Ovary (tissue), 7 donors: ENCODE measurements at regions not wholly inside any gene's neighbourhood (a gene's known extent, or its start where the extent isn't known, plus 50 kb on each side); places are given as distances from the start of the nearest gene placed in this dataset.

Experiments
- DNase-seq, 5 donors: peaks; one replicate each; pipeline ENCODE4 v3.0.0-alpha.2; 2019 to 2020
- H3K27ac ChIP-seq, 2 donors: fragments of 200-600 bp; one replicate each; pipeline versions ENCODE4 v1.5.1 to v1.8.0; 2019 to 2022
- H3K27me3 ChIP-seq: fragments of 200-600 bp; one replicate; pipeline ENCODE4 v1.8.0; 2022
- H3K36me3 ChIP-seq: fragments of 200-600 bp; sonication (generic); one replicate; pipeline ENCODE4 v1.5.1; 2019
- H3K4me1 ChIP-seq: one replicate; pipeline ENCODE4 v1.8.1; 2013; ENCODE audit warnings: mild to moderate bottlenecking, moderate library complexity; ENCODE audit not compliant: insufficient read depth
- H3K4me3 ChIP-seq: fragments of 200-600 bp; sonication (generic); one replicate; pipeline ENCODE4 v1.5.1; 2017
- H3K9me3 ChIP-seq, 2 donors: fragments of 200-600 bp in 1 of 2; sonication (generic) in 1 of 2; one replicate each; pipeline versions ENCODE4 v1.5.1 to v1.8.1; 2013 to 2019; ENCODE audit warnings: mild to moderate bottlenecking in 1 of 2, moderate library complexity in 1 of 2
- EP300 ChIP-seq: sonication (generic); formaldehyde crosslinking; IDR thresholded peaks from one replicate; pipeline ENCODE4 v1.6.1; 2017; ENCODE audit warnings: antibody characterized with exemption
- POLR2A ChIP-seq: fragments of 450-650 bp; IDR thresholded peaks from one replicate; pipeline ENCODE4 v1.6.1; 2017; ENCODE audit warnings: antibody characterized with exemption, mild to moderate bottlenecking, moderate library complexity
- WGBS, 3 donors: extraction: QIAGEN DNeasy Blood & Tissue Kit in 1 of 3; methylation state at CpG; one replicate each; pipeline versions ENCODE4 v1.1.5 to v1.1.7; 2013 to 2017; 5-methylcytosine and 5-hydroxymethylcytosine counted together
- intact Hi-C, 4 donors: fragments of 100-400 bp; cut with DNase I; formaldehyde crosslinking; loops; one replicate each; pipeline versions ENCODE4 v1.11.0 to v1.15.1; 2022 to 2023
- TF ChIP-seq, protein P1 (sequence below), 3 donors: fragments of 450-650 bp in 2 of 3; fragments of 200-600 bp in 1 of 3; IDR thresholded peaks; one replicate each; pipeline versions ENCODE4 v1.5.1 to v1.8.0; 2016 to 2022; ENCODE audit warnings: antibody characterized with exemption in 3 of 3, mild to moderate bottlenecking in 1 of 3
- donor health status: DM: no; HTN: no; CAD: no; lungs with moderate emphysema.
- donor health status: DM: no; HTN: no; CAD: no.
- donor health status: Bipolar disorder and iron deficiency.
- donor health status: DM: no; HTN: no; CAD: no.
- donor health status: DM: yes; HTN: yes; CAD: no.

DNA sequence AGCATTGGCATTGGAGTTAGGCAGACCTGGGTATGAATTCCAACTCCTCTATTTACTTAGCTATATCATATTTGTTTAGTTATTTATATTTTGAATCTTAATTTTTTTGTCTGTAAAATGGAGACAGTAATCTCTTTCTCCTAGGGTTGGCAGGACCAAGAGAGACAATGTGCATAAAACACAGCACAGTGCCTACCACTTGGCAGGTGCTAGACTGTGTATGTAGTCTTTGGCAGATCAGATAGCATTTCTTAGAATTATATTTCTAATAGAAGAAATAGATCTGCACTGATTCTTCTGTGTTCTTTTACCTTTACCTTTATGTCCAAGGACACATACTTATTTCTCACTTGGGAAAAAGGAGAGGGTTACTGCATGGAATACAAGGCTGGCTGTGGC lies 177.2 kb downstream of the GIPC2 start:
- H3K4me3 ChIP-seq = no peak overlapping the region
- H3K27me3 ChIP-seq = no peaks in the 10 kb centered on the region
- no peaks in the 10 kb centered on the region for H3K9me3 ChIP-seq
- H3K27ac ChIP-seq = no peak overlapping the region
- intact Hi-C loops = loop anchor here in 1 of 4 donors (5.0 kb wide), 1 partner anchor 669 kb away; no protein-coding TSS in a partner anchor
- no peaks in the 10 kb centered on the region for H3K36me3 ChIP-seq
- no peak for TF ChIP-seq POLR2A
- no peak for TF ChIP-seq EP300
- TF ChIP-seq, protein P1, sequence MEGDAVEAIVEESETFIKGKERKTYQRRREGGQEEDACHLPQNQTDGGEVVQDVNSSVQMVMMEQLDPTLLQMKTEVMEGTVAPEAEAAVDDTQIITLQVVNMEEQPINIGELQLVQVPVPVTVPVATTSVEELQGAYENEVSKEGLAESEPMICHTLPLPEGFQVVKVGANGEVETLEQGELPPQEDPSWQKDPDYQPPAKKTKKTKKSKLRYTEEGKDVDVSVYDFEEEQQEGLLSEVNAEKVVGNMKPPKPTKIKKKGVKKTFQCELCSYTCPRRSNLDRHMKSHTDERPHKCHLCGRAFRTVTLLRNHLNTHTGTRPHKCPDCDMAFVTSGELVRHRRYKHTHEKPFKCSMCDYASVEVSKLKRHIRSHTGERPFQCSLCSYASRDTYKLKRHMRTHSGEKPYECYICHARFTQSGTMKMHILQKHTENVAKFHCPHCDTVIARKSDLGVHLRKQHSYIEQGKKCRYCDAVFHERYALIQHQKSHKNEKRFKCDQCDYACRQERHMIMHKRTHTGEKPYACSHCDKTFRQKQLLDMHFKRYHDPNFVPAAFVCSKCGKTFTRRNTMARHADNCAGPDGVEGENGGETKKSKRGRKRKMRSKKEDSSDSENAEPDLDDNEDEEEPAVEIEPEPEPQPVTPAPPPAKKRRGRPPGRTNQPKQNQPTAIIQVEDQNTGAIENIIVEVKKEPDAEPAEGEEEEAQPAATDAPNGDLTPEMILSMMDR (IDR thresholded peaks at IDR 0.05) = no peak
- no peak for DNase-seq
- peaks cover 5% of the 10 kb centered on the region for H3K4me1 ChIP-seq

DNA sequence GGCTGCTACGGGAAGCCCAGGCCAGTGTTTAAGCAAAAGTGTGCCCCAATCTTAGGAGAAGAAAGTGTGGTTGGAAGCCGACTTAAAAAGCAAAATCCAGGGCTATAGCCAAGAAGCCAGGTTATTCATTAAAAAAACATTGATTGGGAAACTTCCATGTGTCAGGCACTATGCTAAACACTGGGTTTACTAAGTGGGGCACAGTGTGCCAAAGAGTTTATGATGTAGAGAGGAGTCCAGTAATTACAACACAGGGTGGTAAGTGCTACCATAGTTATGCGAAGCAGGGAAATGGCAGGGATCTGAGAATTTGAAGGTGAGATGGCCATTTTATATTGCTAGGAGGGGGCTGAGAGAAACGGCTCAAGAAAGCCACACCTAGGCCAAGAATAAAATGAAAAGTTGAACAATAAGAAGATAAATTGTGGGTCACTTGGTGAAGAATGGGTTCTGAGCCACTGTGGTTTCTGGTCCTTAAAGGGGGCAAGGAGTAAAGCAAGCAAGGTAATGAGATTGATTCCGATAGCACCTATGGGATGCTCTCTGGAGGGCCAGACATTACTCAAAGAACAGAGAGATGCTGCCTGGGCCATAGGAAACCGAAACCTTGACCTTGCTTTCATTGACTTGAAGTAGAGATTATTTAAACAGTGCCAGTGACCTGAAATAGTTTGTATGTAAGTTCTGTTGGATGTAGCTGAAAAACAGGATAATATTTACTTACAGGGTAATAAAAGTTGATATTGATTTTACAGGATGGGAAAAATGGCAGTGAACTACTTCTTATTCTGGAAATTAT lies 177.8 kb downstream of the GIPC2 start:
- WGBS, 3 donors = 78 to 80% (median 78%) methylated on average over 6 of the region's 6 CpGs
- no peak for DNase-seq
- Histone ChIP-seq H3K27ac (no peak overlapping the region), H3K4me1 (peaks cover 5% of the 10 kb centered on the region), H3K36me3 (no peaks in the 10 kb centered on the region), H3K4me3 (no peak overlapping the region), H3K27me3 (no peaks in the 10 kb centered on the region), H3K9me3 (no peaks in the 10 kb centered on the region)
- TF ChIP-seq, protein P1 (IDR thresholded peaks at IDR 0.05) = no peak
- intact Hi-C loops = loop anchor here in 1 of 4 donors (5.0 kb wide), 1 partner anchor 669 kb away; no protein-coding TSS in a partner anchor

DNA sequence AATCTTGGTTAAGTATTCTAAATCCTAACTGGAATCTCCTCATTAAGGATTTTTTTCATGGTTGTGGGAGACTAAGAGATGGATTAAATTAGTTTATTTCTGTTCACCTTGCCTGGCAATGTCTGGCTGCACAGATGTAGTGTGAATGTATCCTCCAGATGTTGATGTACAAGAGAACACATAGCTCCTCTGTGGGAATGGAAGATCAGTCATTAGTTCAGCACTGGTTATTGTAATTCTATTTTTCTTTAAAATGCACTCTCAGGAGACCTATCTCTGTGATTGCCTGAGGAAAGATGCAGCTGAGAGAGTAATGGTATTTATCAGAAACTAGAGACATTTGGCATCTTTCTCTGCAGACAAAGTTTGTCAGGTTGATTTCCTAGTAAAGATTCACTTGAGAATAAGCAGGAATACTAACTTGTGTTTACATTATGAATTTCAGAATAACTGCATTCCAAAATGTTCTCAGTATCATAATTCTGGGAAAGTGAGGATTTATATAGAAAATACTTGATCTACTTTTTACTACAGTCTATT lies 178.6 kb downstream of the GIPC2 start:
- DNase-seq = no peak
- TF ChIP-seq POLR2A (no peak), EP300 (no peak)
- TF ChIP-seq, protein P1 (IDR thresholded peaks at IDR 0.05) = no peak
- Histone ChIP-seq H3K27me3 (no peaks in the 10 kb centered on the region), H3K9me3 (no peaks in the 10 kb centered on the region), H3K4me3 (no peak overlapping the region), H3K27ac (no peak overlapping the region), H3K36me3 (no peaks in the 10 kb centered on the region), H3K4me1 (peaks cover 5% of the 10 kb centered on the region)
- intact Hi-C loops = loop anchor here in 1 of 4 donors (5.0 kb wide), 1 partner anchor 668 kb away; no protein-coding TSS in a partner anchor

DNA sequence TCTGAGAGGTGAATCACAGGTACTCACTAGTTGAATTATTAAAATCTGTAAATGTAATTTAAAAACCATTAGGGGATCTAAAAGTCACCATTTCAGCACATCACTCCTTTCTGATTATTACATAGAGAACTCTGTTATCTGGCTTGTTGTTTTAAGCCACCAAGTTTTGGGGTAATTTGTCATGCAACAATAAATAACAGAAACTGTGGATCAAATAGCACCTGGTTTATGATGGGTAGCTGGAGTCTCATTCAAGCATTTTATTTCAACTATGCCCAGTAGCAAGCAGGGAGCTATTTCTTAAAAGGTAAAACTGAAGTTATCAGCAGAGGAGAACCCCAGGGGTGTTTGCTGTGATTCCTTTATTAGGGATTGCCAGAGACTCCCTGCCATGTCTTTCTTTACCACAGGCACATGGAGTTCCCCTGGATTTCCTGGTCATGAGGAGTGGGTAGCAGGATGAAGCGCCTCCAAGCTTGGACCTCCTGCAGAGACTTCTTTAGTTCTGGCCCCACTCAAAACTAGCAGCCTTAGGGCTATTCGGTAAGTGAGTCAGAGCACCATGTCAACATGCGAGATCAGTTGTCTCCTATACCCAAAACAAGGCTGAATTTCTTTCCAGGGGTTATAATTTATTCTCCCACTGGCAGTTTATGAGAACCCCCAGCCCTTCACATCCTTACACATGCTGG lies 179.2 kb downstream of the GIPC2 start:
- Histone ChIP-seq H3K9me3 (no peaks in the 10 kb centered on the region), H3K27ac (no peak overlapping the region), H3K4me3 (no peak overlapping the region), H3K36me3 (no peaks in the 10 kb centered on the region), H3K27me3 (no peaks in the 10 kb centered on the region), H3K4me1 (peaks cover 5% of the 10 kb centered on the region)
- no peak for DNase-seq
- TF ChIP-seq, protein P1 (IDR thresholded peaks at IDR 0.05) = no peak
- no peak for TF ChIP-seq EP300
- no peak for TF ChIP-seq POLR2A
- intact Hi-C loops = loop anchor here in 1 of 4 donors (5.0 kb wide), 1 partner anchor 667 kb away; no protein-coding TSS in a partner anchor
- WGBS, 3 donors = 74 to 81% (median 79%) methylated on average over 3 of the region's 3 CpGs
